Astrocyte (in vitro differentiated cells and primary cell): ENCODE measurements at regions not wholly inside any gene's neighbourhood (a gene's known extent, or its start where the extent isn't known, plus 50 kb on each side); places are given as distances from the start of the nearest gene placed in this dataset.

Experiments
- DNase-seq: peaks from one replicate; pipeline ENCODE4 v3.0.0-alpha.2; 2010; ENCODE audit warnings: low read depth
- FAIRE-seq: peaks from 2 replicates; lab custom pipeline; 2011; peaks lifted over from hg19 to GRCh38; lab: Jason Lieb, UNC
- H2AFZ ChIP-seq: 2 replicates; pipeline ENCODE4 v1.6.0; 2012; ENCODE audit warnings: low read depth, low read length, inconsistent platforms
- H3K27ac ChIP-seq: 2 replicates; pipeline ENCODE4 v1.5.1; 2011; ENCODE audit warnings: low read depth, low read length, inconsistent platforms
- H3K27me3 ChIP-seq: 2 replicates; pipeline ENCODE4 v1.6.0; 2011; ENCODE audit warnings: low read length, inconsistent platforms; ENCODE audit not compliant: insufficient read depth
- H3K36me3 ChIP-seq: 2 replicates; pipeline ENCODE4 v1.5.1; 2011; ENCODE audit warnings: low read length, inconsistent platforms; ENCODE audit not compliant: insufficient read depth
- H3K4me1 ChIP-seq: 2 replicates; pipeline ENCODE4 v1.5.1; 2011; ENCODE audit warnings: low read length, inconsistent platforms; ENCODE audit not compliant: insufficient read depth
- H3K4me2 ChIP-seq: 2 replicates; pipeline ENCODE4 v1.6.0; 2012; ENCODE audit warnings: low read length, inconsistent platforms
- H3K4me3 ChIP-seq: 2 replicates; pipeline ENCODE4 v1.5.1; 2011; ENCODE audit warnings: low read depth, mild to moderate bottlenecking, low read length, inconsistent platforms; ENCODE audit not compliant: insufficient read depth
- H3K79me2 ChIP-seq: 2 replicates; pipeline ENCODE4 v1.6.0; 2012; ENCODE audit warnings: mild to moderate bottlenecking, low read length, inconsistent platforms; ENCODE audit not compliant: insufficient read depth
- H3K9ac ChIP-seq: 2 replicates; pipeline ENCODE4 v1.6.0; 2012; ENCODE audit warnings: mild to moderate bottlenecking, low read length, inconsistent platforms
- H3K9me3 ChIP-seq: 2 replicates; pipeline ENCODE4 v1.5.1; 2012; ENCODE audit warnings: low read depth, mild to moderate bottlenecking, low read length, inconsistent platforms; ENCODE audit not compliant: insufficient read depth
- H4K20me1 ChIP-seq: 2 replicates; pipeline ENCODE4 v1.6.0; 2012; ENCODE audit warnings: low read length, inconsistent platforms; ENCODE audit not compliant: insufficient read depth
- H3K27ac Mint-ChIP-seq: one replicate; pipeline ENCODE4 v1.8.0; 2021; ENCODE audit warnings: mild to moderate bottlenecking, mixed read lengths; ENCODE audit not compliant: unreplicated experiment
- H3K27me3 Mint-ChIP-seq: one replicate; pipeline ENCODE4 v1.8.0; 2021; ENCODE audit warnings: low read depth, mixed read lengths; ENCODE audit not compliant: unreplicated experiment
- H3K36me3 Mint-ChIP-seq: one replicate; pipeline ENCODE4 v1.8.0; 2021; ENCODE audit warnings: low read depth, mixed read lengths; ENCODE audit not compliant: unreplicated experiment
- H3K4me1 Mint-ChIP-seq: one replicate; pipeline ENCODE4 v1.8.0; 2021; ENCODE audit warnings: low read depth, mixed read lengths; ENCODE audit not compliant: unreplicated experiment
- H3K4me3 Mint-ChIP-seq: one replicate; pipeline ENCODE4 v1.8.0; 2021; ENCODE audit warnings: mild to moderate bottlenecking, moderate library complexity, mixed read lengths; ENCODE audit not compliant: unreplicated experiment
- H3K9me3 Mint-ChIP-seq: one replicate; pipeline ENCODE4 v1.8.0; 2021; ENCODE audit warnings: mild to moderate bottlenecking, mixed read lengths; ENCODE audit not compliant: unreplicated experiment
- CTCF ChIP-seq: IDR thresholded peaks from 2 replicates; pipeline ENCODE4 v1.5.1; 2011; ENCODE audit warnings: low read depth, mild to moderate bottlenecking, inconsistent platforms, low read length, moderate library complexity; ENCODE audit not compliant: insufficient read depth
- EZH2 ChIP-seq: IDR thresholded peaks from 2 replicates; pipeline ENCODE4 v1.6.1; 2012; ENCODE audit warnings: mild to moderate bottlenecking, low read length, inconsistent platforms; ENCODE audit not compliant: insufficient read depth

GRCh38 chr13:78102121-78102677 is 183.6 kb upstream of the EDNRB start:
- Mint-ChIP-seq H3K27me3 (no peaks in the 10 kb centered on the region), H3K9me3 (no peaks in the 10 kb centered on the region), H3K4me3 (no peak overlapping the region), H3K4me1 (no peaks in the 10 kb centered on the region), H3K27ac (peak overlapping the region; percentile 14), H3K36me3 (no peaks in the 10 kb centered on the region)
- no peak overlapping the region for H3K4me2 ChIP-seq
- no peaks in the 10 kb centered on the region for H3K27me3 ChIP-seq
- TF ChIP-seq EZH2 (no peak), CTCF (no peak)
- FAIRE-seq (peak; percentile 47), DNase-seq (peak; percentile 40)
- H2AFZ ChIP-seq, result peak overlapping the region; percentile 37
- H3K4me3 ChIP-seq, result no peak overlapping the region
- no peak overlapping the region for H3K9ac ChIP-seq
- no peaks in the 10 kb centered on the region for H3K36me3 ChIP-seq
- H3K79me2 ChIP-seq, result no peaks in the 10 kb centered on the region
- H3K27ac ChIP-seq, result no peak overlapping the region
- no peaks in the 10 kb centered on the region for H3K4me1 ChIP-seq
- H3K9me3 ChIP-seq, result no peaks in the 10 kb centered on the region
- H4K20me1 ChIP-seq, result no peaks in the 10 kb centered on the region

GRCh38 chr13:78100486-78100885 is 181.9 kb upstream of the EDNRB start:
- no peaks in the 10 kb centered on the region for H4K20me1 ChIP-seq
- no peaks in the 10 kb centered on the region for H3K27me3 ChIP-seq
- TF ChIP-seq CTCF (no peak), EZH2 (no peak)
- no peaks in the 10 kb centered on the region for H3K27me3 Mint-ChIP-seq
- H3K36me3 ChIP-seq, result no peaks in the 10 kb centered on the region
- H3K4me3 ChIP-seq, result no peak overlapping the region
- no peaks in the 10 kb centered on the region for H3K36me3 Mint-ChIP-seq
- H3K9ac ChIP-seq, result no peak overlapping the region
- no peak overlapping the region for H2AFZ ChIP-seq
- FAIRE-seq (no peak), DNase-seq (no peak)
- no peaks in the 10 kb centered on the region for H3K9me3 Mint-ChIP-seq
- no peaks in the 10 kb centered on the region for H3K4me1 Mint-ChIP-seq
- H3K79me2 ChIP-seq, result no peaks in the 10 kb centered on the region
- no peaks in the 10 kb centered on the region for H3K4me1 ChIP-seq
- no peak overlapping the region for H3K27ac Mint-ChIP-seq
- H3K4me3 Mint-ChIP-seq, result no peak overlapping the region
- no peak overlapping the region for H3K4me2 ChIP-seq
- no peaks in the 10 kb centered on the region for H3K9me3 ChIP-seq
- H3K27ac ChIP-seq, result no peak overlapping the region

- no peaks in the 10 kb centered on the region for H3K9me3 Mint-ChIP-seq
These were observed 179.6 kb upstream of the EDNRB start for GRCh38 chr13:78098249-78098648.

More at GRCh38 chr13:78098249-78098648, 179.6 kb upstream of the EDNRB start:
- H3K4me1 Mint-ChIP-seq, result no peaks in the 10 kb centered on the region
- no peak overlapping the region for H2AFZ ChIP-seq
- H3K4me3 ChIP-seq, result no peak overlapping the region
- no peak overlapping the region for H3K27ac Mint-ChIP-seq
- no peaks in the 10 kb centered on the region for H3K36me3 Mint-ChIP-seq
- no peaks in the 10 kb centered on the region for H4K20me1 ChIP-seq
- no peaks in the 10 kb centered on the region for H3K4me1 ChIP-seq
- TF ChIP-seq CTCF (no peak), EZH2 (no peak)
- no peak overlapping the region for H3K9ac ChIP-seq
- H3K9me3 ChIP-seq, result no peaks in the 10 kb centered on the region
- H3K27ac ChIP-seq, result no peak overlapping the region
- DNase-seq (no peak), FAIRE-seq (no peak)
- H3K4me3 Mint-ChIP-seq, result no peak overlapping the region
- no peaks in the 10 kb centered on the region for H3K27me3 Mint-ChIP-seq
- H3K36me3 ChIP-seq, result no peaks in the 10 kb centered on the region
- H3K4me2 ChIP-seq, result no peak overlapping the region
- no peaks in the 10 kb centered on the region for H3K27me3 ChIP-seq
- no peaks in the 10 kb centered on the region for H3K79me2 ChIP-seq
